IPS-15b (cell line): ENCODE measurements at regions not wholly inside any gene's neighbourhood (a gene's known extent, or its start where the extent isn't known, plus 50 kb on each side); places are given as distances from the start of the nearest gene placed in this dataset.
"Not testable (repeated sequence)": the region's sequence is repeated elsewhere in the genome, so short reads cannot be mapped to it uniquely, and the experiment has no call there.

Experiments used
- H3K27me3 ChIP-seq: one replicate; pipeline ENCODE4 v1.6.1; 2013; ENCODE audit warnings: low read length; ENCODE audit not compliant: control insufficient read depth, insufficient read depth
- H3K36me3 ChIP-seq: one replicate; pipeline ENCODE4 v1.6.1; 2013; ENCODE audit warnings: low read length; ENCODE audit not compliant: control insufficient read depth, insufficient read depth
- H3K4me1 ChIP-seq: one replicate; pipeline ENCODE4 v1.6.1; 2013; ENCODE audit warnings: mild to moderate bottlenecking, low read length; ENCODE audit not compliant: control insufficient read depth, insufficient read depth
- H3K4me3 ChIP-seq: one replicate; pipeline ENCODE4 v1.5.1; 2013; ENCODE audit warnings: low read depth, low read length
- H3K9ac ChIP-seq: one replicate; pipeline ENCODE4 v1.6.1; 2013; ENCODE audit warnings: low read depth, mild to moderate bottlenecking, low read length
- H3K9me3 ChIP-seq: one replicate; pipeline ENCODE4 v1.6.1; 2013; ENCODE audit warnings: mild to moderate bottlenecking, low read length; ENCODE audit not compliant: control insufficient read depth, insufficient read depth

- H3K4me3 ChIP-seq, H3K36me3 ChIP-seq: not testable (repeated sequence)
These were observed 633.0 kb downstream of the PRIM2 start for GRCh38 chr6:57950430-57950829.

GRCh38 chr6:57966757-57967156 is 649.3 kb downstream of the PRIM2 start:
- not testable (repeated sequence) for H3K9me3 ChIP-seq, H3K9ac ChIP-seq, H3K27me3 ChIP-seq, H3K4me1 ChIP-seq, H3K4me3 ChIP-seq, H3K36me3 ChIP-seq

More at GRCh38 chr6:57950430-57950829, 633.0 kb downstream of the PRIM2 start:
- not testable (repeated sequence) for H3K27me3 ChIP-seq, H3K9ac ChIP-seq, H3K4me1 ChIP-seq, H3K9me3 ChIP-seq

GRCh38 chr6:57971956-57972355 is 654.5 kb downstream of the PRIM2 start:
- not testable (repeated sequence) for H3K36me3 ChIP-seq, H3K4me1 ChIP-seq, H3K9me3 ChIP-seq, H3K9ac ChIP-seq, H3K27me3 ChIP-seq, H3K4me3 ChIP-seq

GRCh38 chr6:57974653-57975052 is 657.2 kb downstream of the PRIM2 start:
- Histone ChIP-seq H3K9ac (no peak overlapping the region), H3K4me3 (no peak overlapping the region), H3K9me3 (no peaks in the 10 kb centered on the region)

GRCh38 chr6:57975127-57975526 is 657.7 kb downstream of the PRIM2 start:
- not testable (repeated sequence) for H3K4me3 ChIP-seq, H3K27me3 ChIP-seq, H3K9ac ChIP-seq, H3K9me3 ChIP-seq, H3K4me1 ChIP-seq, H3K36me3 ChIP-seq

More at GRCh38 chr6:57974653-57975052, 657.2 kb downstream of the PRIM2 start:
- Histone ChIP-seq H3K36me3 (no peaks in the 10 kb centered on the region), H3K4me1 (no peaks in the 10 kb centered on the region), H3K27me3 (no peaks in the 10 kb centered on the region)

- not testable (repeated sequence) for H3K4me1 ChIP-seq, H3K4me3 ChIP-seq, H3K36me3 ChIP-seq, H3K9ac ChIP-seq, H3K9me3 ChIP-seq, H3K27me3 ChIP-seq
These were observed 658.9 kb downstream of the PRIM2 start for GRCh38 chr6:57976371-57976770.

- not testable (repeated sequence) for H3K4me3 ChIP-seq
These were observed 666.2 kb downstream of the PRIM2 start for GRCh38 chr6:57983603-57984002.

GRCh38 chr6:57984575-57984974 is 667.1 kb downstream of the PRIM2 start:
- not testable (repeated sequence) for H3K9me3 ChIP-seq, H3K27me3 ChIP-seq, H3K4me3 ChIP-seq, H3K4me1 ChIP-seq, H3K36me3 ChIP-seq, H3K9ac ChIP-seq

More at GRCh38 chr6:57983603-57984002, 666.2 kb downstream of the PRIM2 start:
- H3K27me3 ChIP-seq, H3K36me3 ChIP-seq, H3K4me1 ChIP-seq, H3K9ac ChIP-seq, H3K9me3 ChIP-seq: not testable (repeated sequence)

GRCh38 chr6:57985734-57986133 is 668.3 kb downstream of the PRIM2 start:
- not testable (repeated sequence) for H3K36me3 ChIP-seq, H3K9ac ChIP-seq, H3K9me3 ChIP-seq, H3K4me1 ChIP-seq, H3K4me3 ChIP-seq, H3K27me3 ChIP-seq

GRCh38 chr6:57986584-57986983 is 669.2 kb downstream of the PRIM2 start:
- not testable (repeated sequence) for H3K27me3 ChIP-seq, H3K9me3 ChIP-seq, H3K4me1 ChIP-seq, H3K4me3 ChIP-seq, H3K36me3 ChIP-seq, H3K9ac ChIP-seq

GRCh38 chr6:57989520-57990080 is 672.2 kb downstream of the PRIM2 start:
- not testable (repeated sequence) for H3K9me3 ChIP-seq, H3K4me3 ChIP-seq, H3K9ac ChIP-seq, H3K4me1 ChIP-seq, H3K36me3 ChIP-seq, H3K27me3 ChIP-seq

GRCh38 chr6:57998858-57999619 is 681.6 kb downstream of the PRIM2 start:
- not testable (repeated sequence) for H3K9me3 ChIP-seq, H3K4me3 ChIP-seq, H3K9ac ChIP-seq, H3K4me1 ChIP-seq, H3K27me3 ChIP-seq, H3K36me3 ChIP-seq
